Thoracic aorta (tissue), 2 donors: ENCODE measurements at regions not wholly inside any gene's neighbourhood (a gene's known extent, or its start where the extent isn't known, plus 50 kb on each side); places are given as distances from the start of the nearest gene placed in this dataset.

ENCODE experiments used
- ATAC-seq: fragments of 150-250 bp; one replicate; pipeline ENCODE4 v1.8.0; 2017; ENCODE audit warnings: low read depth; ENCODE audit not compliant: insufficient number of reproducible peaks, low FRiP score
- DNase-seq: peaks from one replicate; pipeline ENCODE4 v3.0.0-alpha.2; 2020; ENCODE audit warnings: low spot score
- H3K27ac ChIP-seq, 2 donors: fragments of 200-600 bp; sonication (generic); 1 replicate in 1 of 2; 2 replicates in 1 of 2; pipeline ENCODE4 v1.5.1; 2016; ENCODE audit warnings: mild to moderate bottlenecking in 2 of 2, moderate library complexity in 2 of 2
- H3K27me3 ChIP-seq: fragments of 200-600 bp; sonication (generic); replicated peaks from 2 replicates; pipeline ENCODE4 v1.6.0; 2016; ENCODE audit warnings: mild to moderate bottlenecking; ENCODE audit not compliant: insufficient read depth
- H3K36me3 ChIP-seq: fragments of 200-600 bp; sonication (generic); one replicate; pipeline ENCODE4 v1.5.1; 2016
- H3K4me1 ChIP-seq, 2 donors: fragments of 200-600 bp; sonication (generic); 1 replicate in 1 of 2; 2 replicates in 1 of 2; pipeline versions ENCODE4 v1.5.1 to v1.6.0; 2016; ENCODE audit warnings: low read depth in 2 of 2, mild to moderate bottlenecking in 1 of 2; ENCODE audit not compliant: control insufficient read depth in 1 of 2
- H3K4me3 ChIP-seq: fragments of 200-600 bp; sonication (generic); 2 replicates; pipeline ENCODE4 v1.5.1; 2016; ENCODE audit warnings: mild to moderate bottlenecking
- H3K9me3 ChIP-seq: fragments of 200-600 bp; sonication (generic); 2 replicates; pipeline ENCODE4 v1.5.1; 2016
- TF ChIP-seq, protein P1 (sequence below): fragments of 200-600 bp; sonication (generic); IDR thresholded peaks from one replicate; pipeline ENCODE4 v1.5.1; 2019; ENCODE audit warnings: antibody characterized with exemption

DNA sequence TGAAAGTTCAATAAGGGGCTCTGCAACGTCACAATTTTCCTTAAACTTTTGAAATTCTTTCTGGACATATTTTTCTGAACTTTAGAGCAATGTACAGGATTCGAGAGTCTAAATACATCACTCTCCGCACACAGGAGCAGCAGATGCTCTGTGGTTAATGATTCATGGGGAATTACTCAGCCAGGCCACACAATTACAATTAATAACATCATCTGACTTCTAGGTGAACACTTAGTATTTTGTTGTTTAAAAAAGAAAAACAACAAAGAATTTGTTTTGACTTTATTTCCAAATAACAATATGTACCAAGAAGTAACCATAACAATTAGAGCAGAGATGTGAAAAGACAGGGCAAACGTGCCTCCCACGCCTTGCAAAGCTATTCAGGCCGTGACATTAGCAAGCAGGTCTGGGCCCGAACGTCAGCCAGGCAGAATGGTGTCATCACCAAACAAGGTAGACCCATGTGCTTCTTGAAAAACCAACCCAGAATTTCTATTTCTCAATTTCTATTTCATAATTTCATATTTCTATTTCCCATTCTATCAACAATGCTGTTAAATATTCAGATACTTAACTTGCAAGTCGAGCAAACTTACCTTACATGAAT is 236.3 kb downstream of the COL4A1 start:
- Histone ChIP-seq H3K9me3 (no peaks in the 10 kb centered on the region), H3K27me3 (no peaks in the 10 kb centered on the region), H3K36me3 (no peaks in the 10 kb centered on the region), H3K4me1 (no peaks in the 10 kb centered on the region), H3K4me3 (no peak overlapping the region), H3K27ac (no peak overlapping the region)
- TF ChIP-seq, protein P1, sequence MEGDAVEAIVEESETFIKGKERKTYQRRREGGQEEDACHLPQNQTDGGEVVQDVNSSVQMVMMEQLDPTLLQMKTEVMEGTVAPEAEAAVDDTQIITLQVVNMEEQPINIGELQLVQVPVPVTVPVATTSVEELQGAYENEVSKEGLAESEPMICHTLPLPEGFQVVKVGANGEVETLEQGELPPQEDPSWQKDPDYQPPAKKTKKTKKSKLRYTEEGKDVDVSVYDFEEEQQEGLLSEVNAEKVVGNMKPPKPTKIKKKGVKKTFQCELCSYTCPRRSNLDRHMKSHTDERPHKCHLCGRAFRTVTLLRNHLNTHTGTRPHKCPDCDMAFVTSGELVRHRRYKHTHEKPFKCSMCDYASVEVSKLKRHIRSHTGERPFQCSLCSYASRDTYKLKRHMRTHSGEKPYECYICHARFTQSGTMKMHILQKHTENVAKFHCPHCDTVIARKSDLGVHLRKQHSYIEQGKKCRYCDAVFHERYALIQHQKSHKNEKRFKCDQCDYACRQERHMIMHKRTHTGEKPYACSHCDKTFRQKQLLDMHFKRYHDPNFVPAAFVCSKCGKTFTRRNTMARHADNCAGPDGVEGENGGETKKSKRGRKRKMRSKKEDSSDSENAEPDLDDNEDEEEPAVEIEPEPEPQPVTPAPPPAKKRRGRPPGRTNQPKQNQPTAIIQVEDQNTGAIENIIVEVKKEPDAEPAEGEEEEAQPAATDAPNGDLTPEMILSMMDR: no peak
- ATAC-seq (no peak), DNase-seq (no peak)

DNA sequence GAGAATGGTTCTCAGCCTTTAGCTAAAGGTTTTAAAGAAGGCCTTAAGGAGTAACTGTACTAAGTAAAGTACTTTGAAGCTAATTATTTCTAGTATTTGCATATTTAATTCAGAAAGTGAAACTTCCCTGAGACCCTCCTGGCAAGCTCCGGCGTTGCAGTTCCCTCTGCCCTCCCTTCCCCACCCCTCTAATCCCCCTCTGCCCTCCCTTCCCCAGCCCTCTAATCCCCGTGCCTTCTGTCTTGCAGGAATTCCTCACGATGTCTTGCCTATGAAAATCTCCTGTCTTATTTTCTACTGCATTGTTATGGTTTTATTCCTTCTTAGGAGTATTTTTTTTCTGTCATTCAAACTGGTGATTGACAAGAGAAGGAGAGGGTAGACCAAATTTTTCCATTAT is 236.9 kb downstream of the COL4A1 start:
- TF ChIP-seq, protein P1: no peak
- ATAC-seq: no peak
- no peak overlapping the region for H3K4me3 ChIP-seq

DNA sequence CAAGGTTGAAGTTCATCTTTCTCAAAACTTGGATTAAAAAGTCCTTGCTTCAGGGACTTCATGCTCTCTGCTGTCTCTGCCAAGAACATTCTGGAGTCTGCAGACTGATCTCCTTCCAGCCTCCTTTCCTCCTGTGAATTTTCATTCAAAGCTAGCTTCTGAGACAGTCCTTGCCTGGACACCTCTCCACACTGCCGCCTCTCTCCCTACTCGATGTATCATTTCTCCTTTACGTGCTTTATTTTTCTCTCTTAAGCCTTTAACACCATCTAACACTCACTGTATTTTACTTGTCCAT is 238.8 kb downstream of the COL4A1 start:
- Histone ChIP-seq H3K4me1 (no peaks in the 10 kb centered on the region), H3K36me3 (no peaks in the 10 kb centered on the region), H3K4me3 (no peak overlapping the region), H3K27ac (no peak overlapping the region), H3K9me3 (no peaks in the 10 kb centered on the region), H3K27me3 (no peaks in the 10 kb centered on the region)
- no peak for ATAC-seq
- TF ChIP-seq, protein P1: no peak
- no peak for DNase-seq

More for the DNA sequence above, 236.9 kb downstream of the COL4A1 start:
- no peaks in the 10 kb centered on the region for H3K27me3 ChIP-seq
- no peaks in the 10 kb centered on the region for H3K9me3 ChIP-seq
- no peaks in the 10 kb centered on the region for H3K4me1 ChIP-seq
- H3K27ac ChIP-seq: no peak overlapping the region
- DNase-seq: no peak
- no peaks in the 10 kb centered on the region for H3K36me3 ChIP-seq

DNA sequence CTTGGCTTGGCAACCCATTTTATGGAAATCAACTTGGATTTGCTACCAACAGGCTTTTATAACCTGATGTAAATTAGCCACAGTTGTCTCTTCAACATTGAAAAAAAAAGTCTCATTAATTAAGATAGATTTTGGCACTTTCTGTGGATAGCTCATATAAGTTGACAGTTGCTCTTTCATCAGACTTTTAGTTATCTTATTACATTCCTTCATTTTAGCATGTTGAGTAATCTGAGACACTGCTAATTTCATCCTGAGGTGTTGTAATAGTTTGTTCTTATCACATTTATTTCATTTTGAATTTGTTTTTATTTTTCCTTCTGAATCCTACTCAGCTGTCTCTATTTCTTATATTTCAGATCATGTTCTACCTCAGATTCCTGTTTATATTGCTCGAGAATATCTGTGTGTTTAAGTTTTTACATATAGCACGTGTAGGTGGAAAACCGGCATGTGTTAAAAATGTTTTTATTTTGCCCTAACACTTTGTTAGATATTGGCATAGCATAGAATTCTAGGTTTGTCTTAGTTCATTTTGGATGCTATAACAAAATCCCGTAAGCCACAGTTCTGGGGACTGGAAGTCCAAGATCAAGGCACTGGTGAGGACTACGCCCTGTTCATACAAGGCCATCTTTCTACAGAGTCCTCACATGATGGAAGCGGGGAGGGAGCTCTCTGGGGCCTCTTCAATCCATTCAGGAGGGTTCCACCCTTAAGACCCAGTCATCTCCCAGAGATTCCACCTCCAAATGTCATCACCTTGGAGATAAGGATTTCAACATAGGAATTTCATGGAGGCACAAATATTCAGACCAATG is 239.4 kb downstream of the COL4A1 start:
- TF ChIP-seq, protein P1: no peak
- Histone ChIP-seq H3K27ac (no peak overlapping the region), H3K4me1 (no peaks in the 10 kb centered on the region), H3K27me3 (no peaks in the 10 kb centered on the region), H3K9me3 (no peaks in the 10 kb centered on the region), H3K4me3 (no peak overlapping the region), H3K36me3 (no peaks in the 10 kb centered on the region)
- ATAC-seq: no peak
- no peak for DNase-seq

DNA sequence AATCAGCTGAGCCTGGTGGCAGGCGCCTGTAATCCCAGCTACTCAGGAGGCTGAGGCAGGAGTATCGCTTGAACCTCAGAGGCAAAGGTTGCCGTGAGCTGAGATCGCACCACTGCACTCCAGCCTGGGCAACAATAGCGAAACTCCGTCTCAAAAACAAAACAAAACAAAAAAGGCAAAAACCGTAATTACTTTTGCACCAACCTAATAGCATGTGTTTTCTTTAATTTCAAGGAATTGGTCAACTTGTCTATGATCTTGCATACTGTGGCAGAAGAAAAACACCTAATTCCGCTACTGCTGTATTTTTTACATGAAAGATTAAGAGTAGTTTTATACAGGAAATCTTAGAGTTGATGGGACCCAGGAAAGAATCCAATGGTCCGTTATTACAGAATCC is 241.2 kb downstream of the COL4A1 start:
- no peaks in the 10 kb centered on the region for H3K4me1 ChIP-seq
- no peak for ATAC-seq

More for the DNA sequence above, 241.2 kb downstream of the COL4A1 start:
- no peak for DNase-seq
- Histone ChIP-seq H3K27me3 (no peaks in the 10 kb centered on the region), H3K4me3 (no peak overlapping the region), H3K36me3 (no peaks in the 10 kb centered on the region), H3K9me3 (no peaks in the 10 kb centered on the region), H3K27ac (no peak overlapping the region)
- TF ChIP-seq, protein P1: no peak
